ENCODE measurements at regions not wholly inside any gene's neighbourhood (a gene's known extent, or its start where the extent isn't known, plus 50 kb on each side); places are given as distances from the start of the nearest gene placed in this dataset.

- TF ChIP-seq CTCF (IDR thresholded peaks at IDR 0.05 in 4 of 5, conservative IDR thresholded peaks at IDR 0.05 in 1 of 5) (no peak), POLR2A (IDR thresholded peaks at IDR 0.05) (no peak)
These were observed 104.6 kb upstream of the PWP1 start for GRCh38 chr12:107580750-107581618.

Measured in gastrocnemius medialis (tissue), 4 donors.